Chondrocyte (in vitro differentiated cells): ENCODE measurements at regions not wholly inside any gene's neighbourhood (a gene's known extent, or its start where the extent isn't known, plus 50 kb on each side); places are given as distances from the start of the nearest gene placed in this dataset.

Experiments
- DNase-seq: peaks from one replicate; pipeline ENCODE4 v3.0.0; 2021; ENCODE audit warnings: mixed read lengths, low spot score
- H3K27ac Mint-ChIP-seq: one replicate; pipeline ENCODE4 v1.8.0; 2021; ENCODE audit warnings: mild to moderate bottlenecking, moderate library complexity, mixed read lengths; ENCODE audit not compliant: unreplicated experiment
- H3K27me3 Mint-ChIP-seq: 2 replicates; pipeline ENCODE4 v1.8.0; 2021; ENCODE audit warnings: low read depth, mixed read lengths
- H3K36me3 Mint-ChIP-seq: 2 replicates; pipeline ENCODE4 v1.8.0; 2021; ENCODE audit warnings: low read depth, mixed read lengths
- H3K4me1 Mint-ChIP-seq: 2 replicates; pipeline ENCODE4 v1.8.0; 2021; ENCODE audit warnings: low read depth, mild to moderate bottlenecking, mixed read lengths
- H3K4me3 Mint-ChIP-seq: one replicate; pipeline ENCODE4 v1.8.0; 2021; ENCODE audit warnings: mild to moderate bottlenecking, moderate library complexity, mixed read lengths; ENCODE audit not compliant: unreplicated experiment
- H3K9me3 Mint-ChIP-seq: 2 replicates; pipeline ENCODE4 v1.8.0; 2021; ENCODE audit warnings: low read depth, mixed read lengths
- TF ChIP-seq, protein P1 (sequence below): fragments of 200-600 bp; sonication (generic); IDR thresholded peaks from 2 replicates; pipeline ENCODE4 v1.5.0; 2021; ENCODE audit warnings: antibody characterized with exemption, mild to moderate bottlenecking, moderate library complexity

GRCh38 chr2:186433040-186433439 is 53.0 kb upstream of the ZC3H15 start:
- Mint-ChIP-seq H3K4me1 (no peaks in the 10 kb centered on the region), H3K36me3 (peaks cover 2% of the 10 kb centered on the region), H3K9me3 (no peaks in the 10 kb centered on the region), H3K27ac (no peak overlapping the region), H3K27me3 (no peaks in the 10 kb centered on the region), H3K4me3 (no peak overlapping the region)
- DNase-seq: no peak
- TF ChIP-seq, protein P1, sequence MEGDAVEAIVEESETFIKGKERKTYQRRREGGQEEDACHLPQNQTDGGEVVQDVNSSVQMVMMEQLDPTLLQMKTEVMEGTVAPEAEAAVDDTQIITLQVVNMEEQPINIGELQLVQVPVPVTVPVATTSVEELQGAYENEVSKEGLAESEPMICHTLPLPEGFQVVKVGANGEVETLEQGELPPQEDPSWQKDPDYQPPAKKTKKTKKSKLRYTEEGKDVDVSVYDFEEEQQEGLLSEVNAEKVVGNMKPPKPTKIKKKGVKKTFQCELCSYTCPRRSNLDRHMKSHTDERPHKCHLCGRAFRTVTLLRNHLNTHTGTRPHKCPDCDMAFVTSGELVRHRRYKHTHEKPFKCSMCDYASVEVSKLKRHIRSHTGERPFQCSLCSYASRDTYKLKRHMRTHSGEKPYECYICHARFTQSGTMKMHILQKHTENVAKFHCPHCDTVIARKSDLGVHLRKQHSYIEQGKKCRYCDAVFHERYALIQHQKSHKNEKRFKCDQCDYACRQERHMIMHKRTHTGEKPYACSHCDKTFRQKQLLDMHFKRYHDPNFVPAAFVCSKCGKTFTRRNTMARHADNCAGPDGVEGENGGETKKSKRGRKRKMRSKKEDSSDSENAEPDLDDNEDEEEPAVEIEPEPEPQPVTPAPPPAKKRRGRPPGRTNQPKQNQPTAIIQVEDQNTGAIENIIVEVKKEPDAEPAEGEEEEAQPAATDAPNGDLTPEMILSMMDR: no peak

- H3K4me3 Mint-ChIP-seq: no peak overlapping the region
- H3K4me1 Mint-ChIP-seq: no peaks in the 10 kb centered on the region
- TF ChIP-seq, protein P1: no peak
- H3K27me3 Mint-ChIP-seq: no peaks in the 10 kb centered on the region
- peaks cover 2% of the 10 kb centered on the region for H3K9me3 Mint-ChIP-seq
- no peak overlapping the region for H3K27ac Mint-ChIP-seq
- H3K36me3 Mint-ChIP-seq: peaks cover 2% of the 10 kb centered on the region
- DNase-seq: no peak
Observed at GRCh38 chr2:186433777-186434432, 52.2 kb upstream of the ZC3H15 start.
